ENCODE measurements at regions not wholly inside any gene's neighbourhood (a gene's known extent, or its start where the extent isn't known, plus 50 kb on each side); places are given as distances from the start of the nearest gene placed in this dataset.

DNA sequence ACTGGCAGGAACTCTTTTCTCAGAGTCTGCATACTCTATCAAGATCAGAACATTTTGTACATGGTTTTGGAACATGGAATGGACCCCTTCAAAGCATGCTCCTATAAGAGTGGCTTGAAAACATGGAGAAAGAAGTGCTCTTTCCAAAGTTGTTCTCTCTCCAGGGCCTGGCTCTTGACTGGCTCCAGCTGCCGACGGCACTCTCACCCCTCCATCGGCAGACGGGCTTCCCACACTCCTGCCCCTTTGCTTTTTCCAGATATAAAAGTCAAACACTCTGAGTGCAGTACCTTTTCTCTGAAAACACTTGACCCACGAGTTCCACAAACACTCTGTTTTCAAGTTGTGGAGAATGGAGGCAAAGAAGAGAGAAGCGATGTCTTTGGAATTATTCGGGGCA, 72.5 kb upstream of the ONECUT1 start:
- H3K27me3 Mint-ChIP-seq (ENCODE audit: unreplicated experiment), result peaks cover 15% of the 10 kb centered on the region
- H3K4me1 Mint-ChIP-seq (ENCODE audit: low read depth, unreplicated experiment), result no peaks in the 10 kb centered on the region
- no peaks in the 10 kb centered on the region for H3K9me3 Mint-ChIP-seq (ENCODE audit: low read depth, unreplicated experiment)
- intact Hi-C loops (cut with micrococcal nuclease; ENCODE audit: unreplicated experiment), result no loop called here
- no peaks in the 10 kb centered on the region for H3K36me3 Mint-ChIP-seq (ENCODE audit: insufficient read depth, unreplicated experiment)
- BruUV-seq (replicated peaks), result no TSS peak
- H3K4me3 Mint-ChIP-seq (ENCODE audit: low read depth, unreplicated experiment), result no peak overlapping the region
- TF ChIP-seq, protein P1, sequence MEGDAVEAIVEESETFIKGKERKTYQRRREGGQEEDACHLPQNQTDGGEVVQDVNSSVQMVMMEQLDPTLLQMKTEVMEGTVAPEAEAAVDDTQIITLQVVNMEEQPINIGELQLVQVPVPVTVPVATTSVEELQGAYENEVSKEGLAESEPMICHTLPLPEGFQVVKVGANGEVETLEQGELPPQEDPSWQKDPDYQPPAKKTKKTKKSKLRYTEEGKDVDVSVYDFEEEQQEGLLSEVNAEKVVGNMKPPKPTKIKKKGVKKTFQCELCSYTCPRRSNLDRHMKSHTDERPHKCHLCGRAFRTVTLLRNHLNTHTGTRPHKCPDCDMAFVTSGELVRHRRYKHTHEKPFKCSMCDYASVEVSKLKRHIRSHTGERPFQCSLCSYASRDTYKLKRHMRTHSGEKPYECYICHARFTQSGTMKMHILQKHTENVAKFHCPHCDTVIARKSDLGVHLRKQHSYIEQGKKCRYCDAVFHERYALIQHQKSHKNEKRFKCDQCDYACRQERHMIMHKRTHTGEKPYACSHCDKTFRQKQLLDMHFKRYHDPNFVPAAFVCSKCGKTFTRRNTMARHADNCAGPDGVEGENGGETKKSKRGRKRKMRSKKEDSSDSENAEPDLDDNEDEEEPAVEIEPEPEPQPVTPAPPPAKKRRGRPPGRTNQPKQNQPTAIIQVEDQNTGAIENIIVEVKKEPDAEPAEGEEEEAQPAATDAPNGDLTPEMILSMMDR (IDR thresholded peaks at IDR 0.05; ENCODE audit: unreplicated experiment), result no peak
- no peak for DNase-seq
- no peak overlapping the region for H3K27ac Mint-ChIP-seq (ENCODE audit: unreplicated experiment)
- CTCF ChIA-PET, result interaction anchor here (0.6 to 0.7 kb wide), 3 partner anchors 202 to 759 kb away, joined by 3 read pairs; no protein-coding TSS in a partner anchor

DNA sequence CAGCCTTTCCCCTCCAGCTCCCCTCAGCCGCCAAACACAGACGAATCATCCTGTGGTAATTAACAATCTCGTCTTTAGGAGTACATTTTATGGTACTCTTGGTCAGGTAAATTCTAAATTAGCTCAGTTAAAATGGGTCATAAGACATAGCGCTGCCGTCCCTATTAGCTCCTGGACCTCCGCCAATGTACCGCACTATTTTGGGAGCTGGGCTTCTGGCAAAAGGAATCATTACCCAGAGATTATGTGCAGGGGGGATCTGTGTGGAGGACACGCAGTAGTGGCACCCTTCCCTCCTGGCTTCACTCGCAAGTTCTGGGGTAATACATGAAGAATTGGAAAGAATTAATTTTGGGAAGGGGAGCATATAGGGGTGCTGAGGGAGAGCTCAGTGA, 68.6 kb upstream of the ONECUT1 start:
- intact Hi-C loops (cut with micrococcal nuclease; ENCODE audit: unreplicated experiment), result no loop called here
- DNase-seq, result no peak
- TF ChIP-seq, protein P1 (IDR thresholded peaks at IDR 0.05; ENCODE audit: unreplicated experiment), result no peak

DNA sequence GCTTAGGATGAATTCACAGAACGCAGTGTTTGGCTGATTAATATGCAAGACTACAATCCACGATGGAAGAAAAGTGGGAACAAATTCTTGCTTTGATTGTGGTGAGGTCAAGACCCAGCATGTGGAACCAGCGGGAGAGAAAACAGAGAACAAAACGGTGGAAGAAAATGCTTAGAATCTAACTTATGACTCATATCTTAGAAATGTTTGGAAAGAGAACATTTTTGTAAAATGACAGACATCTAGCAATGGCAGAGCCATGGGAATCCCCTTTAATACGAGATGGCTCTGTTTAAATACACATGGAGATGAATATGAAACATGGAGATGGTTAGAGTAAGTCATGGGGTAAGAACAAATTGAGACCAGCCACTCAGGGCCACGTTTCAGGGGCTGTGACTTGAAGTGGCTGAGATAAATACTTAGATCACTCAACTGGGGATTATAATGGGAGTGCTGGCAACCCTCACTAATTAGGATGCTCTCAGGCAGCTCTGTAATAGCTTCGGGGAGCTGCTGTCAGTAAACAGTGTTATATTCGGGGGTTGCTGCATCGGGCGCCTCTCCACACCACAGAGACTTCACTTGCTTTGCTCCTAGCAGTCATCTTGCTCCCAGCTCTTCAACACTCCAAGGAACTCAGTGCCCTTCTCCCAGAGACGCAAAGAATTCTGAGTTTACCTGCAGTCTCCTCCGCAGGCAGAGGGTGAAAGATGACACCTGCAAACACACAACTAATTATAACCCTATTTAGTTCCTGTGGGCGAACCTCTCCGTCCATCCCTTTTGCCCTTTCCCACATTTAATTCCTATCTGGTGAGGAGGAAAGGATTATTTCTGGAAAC, 68.0 kb upstream of the ONECUT1 start:
- Mint-ChIP-seq H3K27ac (ENCODE audit: unreplicated experiment) (no peak overlapping the region), H3K36me3 (ENCODE audit: insufficient read depth, unreplicated experiment) (no peaks in the 10 kb centered on the region), H3K27me3 (ENCODE audit: unreplicated experiment) (peaks cover 16% of the 10 kb centered on the region), H3K4me3 (ENCODE audit: low read depth, unreplicated experiment) (no peak overlapping the region), H3K9me3 (ENCODE audit: low read depth, unreplicated experiment) (no peaks in the 10 kb centered on the region), H3K4me1 (ENCODE audit: low read depth, unreplicated experiment) (no peaks in the 10 kb centered on the region)
- CTCF ChIA-PET, result interaction anchor here (0.7 kb wide), 1 partner anchor 68 kb away, joined by 3 read pairs; the partner anchor contains the start of gene ONECUT1
- no peak for DNase-seq
- no TSS peak for BruUV-seq (replicated peaks)
- intact Hi-C loops (cut with micrococcal nuclease; ENCODE audit: unreplicated experiment), result no loop called here
- TF ChIP-seq, protein P1 (IDR thresholded peaks at IDR 0.05; ENCODE audit: unreplicated experiment), result no peak

More for the DNA sequence above, 68.6 kb upstream of the ONECUT1 start:
- Mint-ChIP-seq H3K36me3 (ENCODE audit: insufficient read depth, unreplicated experiment) (no peaks in the 10 kb centered on the region), H3K9me3 (ENCODE audit: low read depth, unreplicated experiment) (no peaks in the 10 kb centered on the region), H3K27ac (ENCODE audit: unreplicated experiment) (no peak overlapping the region), H3K4me1 (ENCODE audit: low read depth, unreplicated experiment) (no peaks in the 10 kb centered on the region), H3K27me3 (ENCODE audit: unreplicated experiment) (peaks cover 11% of the 10 kb centered on the region), H3K4me3 (ENCODE audit: low read depth, unreplicated experiment) (no peak overlapping the region)
- CTCF ChIA-PET, result no interaction called here
- no TSS peak for BruUV-seq (replicated peaks)

DNA sequence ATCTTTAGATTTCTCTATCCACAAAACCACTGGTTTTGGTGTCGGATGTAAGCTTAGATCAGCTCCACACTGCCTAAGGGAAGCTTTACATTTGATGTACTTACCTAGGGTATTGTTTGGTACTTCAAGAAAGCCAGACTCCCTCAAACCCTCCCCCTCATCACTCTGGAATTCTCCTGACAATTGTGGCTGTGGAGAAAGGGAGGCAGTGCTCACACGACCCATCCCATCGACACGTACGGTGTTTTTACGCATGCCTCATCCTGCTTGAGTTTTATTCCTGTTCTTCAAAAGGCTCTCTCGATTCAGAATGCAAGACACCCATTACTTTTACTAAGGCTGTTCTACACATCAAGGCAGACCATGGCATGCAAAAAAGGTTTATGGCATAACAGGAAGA, 67.3 kb upstream of the ONECUT1 start:
- Mint-ChIP-seq H3K27ac (ENCODE audit: unreplicated experiment) (no peak overlapping the region), H3K9me3 (ENCODE audit: low read depth, unreplicated experiment) (no peaks in the 10 kb centered on the region), H3K27me3 (ENCODE audit: unreplicated experiment) (peaks cover 16% of the 10 kb centered on the region), H3K4me3 (ENCODE audit: low read depth, unreplicated experiment) (no peak overlapping the region), H3K4me1 (ENCODE audit: low read depth, unreplicated experiment) (no peaks in the 10 kb centered on the region), H3K36me3 (ENCODE audit: insufficient read depth, unreplicated experiment) (no peaks in the 10 kb centered on the region)
- intact Hi-C loops (cut with micrococcal nuclease; ENCODE audit: unreplicated experiment), result no loop called here
- CTCF ChIA-PET, result interaction anchor here (0.7 kb wide), 3 partner anchors 18 to 85 kb away, joined by 3 to 7 read pairs (median 3); partner anchors contain the start of gene ONECUT1
- TF ChIP-seq, protein P1 (IDR thresholded peaks at IDR 0.05; ENCODE audit: unreplicated experiment), result no peak
- no TSS peak for BruUV-seq (replicated peaks)
- no peak for DNase-seq
